ENCODE measurements at regions not wholly inside any gene's neighbourhood (a gene's known extent, or its start where the extent isn't known, plus 50 kb on each side); places are given as distances from the start of the nearest gene placed in this dataset.

DNA sequence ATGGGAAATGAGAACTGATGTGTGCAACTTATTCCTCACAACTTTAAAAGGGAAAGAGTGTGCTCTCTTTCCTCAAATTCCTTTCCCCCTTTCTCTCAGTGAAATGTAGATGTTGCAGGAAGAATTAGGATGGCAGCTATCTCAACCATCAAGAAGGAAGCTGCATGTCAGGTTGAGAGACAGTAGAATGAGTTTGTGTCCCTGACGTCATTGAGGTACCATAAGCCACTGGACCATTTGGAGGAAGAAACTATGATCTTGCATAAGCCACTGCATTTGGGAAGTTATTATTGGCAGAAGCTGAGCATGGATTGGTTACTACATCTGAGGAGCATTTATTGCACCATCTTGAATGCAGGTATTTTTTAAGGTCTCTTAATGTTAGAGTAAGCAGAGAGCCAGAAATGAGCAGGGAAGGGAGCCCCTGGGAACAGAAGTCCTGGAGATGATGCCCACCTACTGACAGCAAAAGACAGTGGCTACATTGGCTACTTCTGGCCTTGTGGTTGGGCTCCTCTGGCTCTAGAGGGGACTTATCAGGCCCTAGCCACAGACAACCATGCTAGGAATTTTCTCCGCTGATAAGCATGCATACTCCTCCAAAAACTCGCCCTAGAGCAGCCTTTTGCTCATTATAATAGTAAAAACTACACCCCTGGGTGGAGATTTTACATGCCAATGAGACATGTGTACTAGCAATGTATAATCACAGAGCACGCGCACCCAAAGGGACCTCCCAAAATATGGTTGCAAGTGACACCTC, 249.0 kb upstream of the SALL1 start:
- no peak overlapping the region for H3K4me3 ChIP-seq
- TF ChIP-seq POLR2A (IDR thresholded peaks at IDR 0.05) (no peak), POLR2AphosphoS5 (IDR thresholded peaks at IDR 0.05) (no peak), CTCF (IDR thresholded peaks at IDR 0.05) (no peak)
- H3K4me1 ChIP-seq, result no peaks in the 10 kb centered on the region
- H3K9me3 ChIP-seq, result peaks cover 0 to 10% of the 10 kb centered on the region in 2 donors
- no peaks in the 10 kb centered on the region for H3K36me3 ChIP-seq
- H3K27me3 ChIP-seq, result no peaks in the 10 kb centered on the region
- no peak overlapping the region for H3K27ac ChIP-seq
- no peak for DNase-seq (ENCODE audit: low spot score in 2 of 2)
- intact Hi-C loops (cut with DNase I; ENCODE audit: low total_unique reads), result loop anchor here (5.0 kb wide), 1 partner anchor 933 kb away; no protein-coding TSS in a partner anchor

- Histone ChIP-seq H3K27me3 (peaks cover 0 to 3% of the 10 kb centered on the region in 2 donors), H3K4me1 (no peaks in the 10 kb centered on the region), H3K9me3 (peaks cover under 1 to 17% of the 10 kb centered on the region in 2 donors), H3K27ac (no peak overlapping the region), H3K4me3 (no peak overlapping the region), H3K36me3 (no peaks in the 10 kb centered on the region)
- TF ChIP-seq POLR2A (IDR thresholded peaks at IDR 0.05), result no peak
- TF ChIP-seq CTCF (IDR thresholded peaks at IDR 0.05), result no peak
- TF ChIP-seq POLR2AphosphoS5 (IDR thresholded peaks at IDR 0.05), result no peak
- intact Hi-C loops (cut with DNase I; ENCODE audit: low total_unique reads), result no loop called here
- DNase-seq (ENCODE audit: low spot score in 2 of 2), result no peak
Observed at GRCh38 chr16:51394421-51394820, 243.4 kb upstream of the SALL1 start.

DNA sequence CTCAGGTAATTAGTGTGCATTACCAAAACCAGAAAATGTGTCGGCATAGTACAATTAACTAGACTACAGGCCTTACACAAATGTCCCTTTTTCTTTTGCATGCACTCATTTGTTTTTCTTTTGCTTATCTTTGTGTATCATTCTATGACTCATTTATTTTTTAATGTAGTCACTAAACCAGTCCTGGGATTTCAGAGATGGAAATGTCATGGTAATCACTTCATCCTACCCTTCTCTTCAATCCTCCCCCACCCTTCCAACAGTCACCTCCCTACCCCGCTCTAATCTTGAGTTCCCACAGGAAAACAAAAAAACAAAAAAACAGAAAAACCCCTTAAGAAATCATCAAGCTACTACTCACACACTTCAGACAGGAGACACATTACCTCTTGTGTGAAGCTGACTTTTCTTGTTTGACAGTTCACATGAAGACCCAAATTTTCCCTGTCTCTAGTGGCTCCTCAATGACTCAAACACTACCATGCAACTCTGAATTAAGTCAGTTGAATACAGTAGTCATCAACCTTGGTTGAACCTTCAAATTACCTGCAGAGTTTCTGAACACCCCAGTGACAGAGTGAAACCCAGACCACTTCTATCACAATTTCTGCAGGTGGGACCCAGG, 242.4 kb upstream of the SALL1 start:
- Histone ChIP-seq H3K36me3 (no peaks in the 10 kb centered on the region), H3K4me3 (no peak overlapping the region), H3K27me3 (peaks cover 0 to 3% of the 10 kb centered on the region in 2 donors), H3K9me3 (peaks cover 6 to 27% of the 10 kb centered on the region in 2 donors), H3K27ac (no peak overlapping the region), H3K4me1 (no peaks in the 10 kb centered on the region)
- no peak for TF ChIP-seq POLR2A (IDR thresholded peaks at IDR 0.05)
- TF ChIP-seq CTCF (IDR thresholded peaks at IDR 0.05), result no peak
- TF ChIP-seq POLR2AphosphoS5 (IDR thresholded peaks at IDR 0.05), result no peak
- no peak for DNase-seq (ENCODE audit: low spot score in 2 of 2)
- intact Hi-C loops (cut with DNase I; ENCODE audit: low total_unique reads), result no loop called here

DNA sequence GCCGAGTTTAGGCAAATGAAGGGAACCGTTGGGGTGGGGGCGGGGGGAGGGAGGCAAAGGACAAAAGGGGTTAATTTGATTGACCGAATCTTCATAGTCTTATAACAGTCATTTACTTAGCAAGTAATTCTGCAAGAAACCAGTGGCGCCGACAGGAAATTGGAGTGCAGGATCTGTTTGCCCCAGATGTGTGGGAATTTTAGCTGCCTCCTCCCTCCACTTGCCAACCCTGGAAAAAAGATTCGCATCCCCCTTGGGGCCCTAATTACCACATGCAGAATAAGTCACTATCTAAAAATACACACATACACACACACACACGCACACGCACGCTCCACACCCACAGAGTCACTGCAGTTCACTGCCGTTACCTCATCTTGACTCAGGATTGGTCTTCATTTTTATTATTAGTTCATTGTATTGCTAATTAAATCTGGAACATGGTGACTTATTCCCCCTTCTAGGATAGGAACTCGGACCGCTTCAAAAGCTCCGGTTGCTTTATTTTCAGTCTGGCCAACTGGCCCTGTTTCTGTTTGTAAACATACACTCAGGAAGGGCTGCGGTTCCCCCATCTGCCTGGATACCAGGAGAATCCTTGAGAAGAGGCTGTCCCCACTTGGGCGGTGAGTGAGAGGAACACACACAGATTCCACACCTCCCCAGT, 241.6 kb upstream of the SALL1 start:
- Histone ChIP-seq H3K4me1 (no peaks in the 10 kb centered on the region), H3K36me3 (no peaks in the 10 kb centered on the region), H3K27me3 (peaks cover 0 to 3% of the 10 kb centered on the region in 2 donors), H3K27ac (no peak overlapping the region), H3K9me3 (peaks cover 6 to 29% of the 10 kb centered on the region in 2 donors), H3K4me3 (no peak overlapping the region)
- intact Hi-C loops (cut with DNase I; ENCODE audit: low total_unique reads), result no loop called here
- no peak for DNase-seq (ENCODE audit: low spot score in 2 of 2)
- TF ChIP-seq POLR2A (IDR thresholded peaks at IDR 0.05) (no peak), POLR2AphosphoS5 (IDR thresholded peaks at IDR 0.05) (peak in 1 of 3 donors; percentile 58)

GRCh38 chr16:51391798-51392511, 240.9 kb upstream of the SALL1 start:
- no peak for DNase-seq (ENCODE audit: low spot score in 2 of 2)
- intact Hi-C loops (cut with DNase I; ENCODE audit: low total_unique reads), result no loop called here
- H3K9me3 ChIP-seq, result peaks cover 6 to 22% of the 10 kb centered on the region in 2 donors
- no peaks in the 10 kb centered on the region for H3K36me3 ChIP-seq
- H3K27ac ChIP-seq, result no peak overlapping the region
- no peaks in the 10 kb centered on the region for H3K4me1 ChIP-seq
- peaks cover 0 to 3% of the 10 kb centered on the region in 2 donors for H3K27me3 ChIP-seq
- H3K4me3 ChIP-seq, result no peak overlapping the region
- TF ChIP-seq POLR2AphosphoS5 (IDR thresholded peaks at IDR 0.05) (no peak), CTCF (IDR thresholded peaks at IDR 0.05) (no peak), POLR2A (IDR thresholded peaks at IDR 0.05) (no peak)

Measured in breast epithelium (tissue), 4 donors.